ENCODE measurements at regions not wholly inside any gene's neighbourhood (a gene's known extent, or its start where the extent isn't known, plus 50 kb on each side); places are given as distances from the start of the nearest gene placed in this dataset.

- TF ChIP-seq CTCF (tag by site-specific recombination; IDR thresholded peaks at IDR 0.05) (no peak), ZEB2 (tag by site-specific recombination; IDR thresholded peaks at IDR 0.05) (no peak), ZNF24 (tag by site-specific recombination; IDR thresholded peaks at IDR 0.05) (no peak), YY1 (tag by site-specific recombination; IDR thresholded peaks at IDR 0.05) (no peak), MZF1 (tag by site-specific recombination; IDR thresholded peaks at IDR 0.05; ENCODE audit: borderline replicate concordance) (no peak), ZNF211 (tag by site-specific recombination; IDR thresholded peaks at IDR 0.05; ENCODE audit: low read depth) (no peak), ZNF830 (tag by site-specific recombination; IDR thresholded peaks at IDR 0.05; ENCODE audit: low read depth) (no peak)
- TF ChIP-seq, protein P1, sequence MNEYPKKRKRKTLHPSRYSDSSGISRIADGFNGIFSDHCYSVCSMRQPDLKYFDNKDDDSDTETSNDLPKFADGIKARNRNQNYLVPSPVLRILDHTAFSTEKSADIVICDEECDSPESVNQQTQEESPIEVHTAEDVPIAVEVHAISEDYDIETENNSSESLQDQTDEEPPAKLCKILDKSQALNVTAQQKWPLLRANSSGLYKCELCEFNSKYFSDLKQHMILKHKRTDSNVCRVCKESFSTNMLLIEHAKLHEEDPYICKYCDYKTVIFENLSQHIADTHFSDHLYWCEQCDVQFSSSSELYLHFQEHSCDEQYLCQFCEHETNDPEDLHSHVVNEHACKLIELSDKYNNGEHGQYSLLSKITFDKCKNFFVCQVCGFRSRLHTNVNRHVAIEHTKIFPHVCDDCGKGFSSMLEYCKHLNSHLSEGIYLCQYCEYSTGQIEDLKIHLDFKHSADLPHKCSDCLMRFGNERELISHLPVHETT (tag by site-specific recombination; IDR thresholded peaks at IDR 0.05), result no peak
- TF ChIP-seq, protein P2, sequence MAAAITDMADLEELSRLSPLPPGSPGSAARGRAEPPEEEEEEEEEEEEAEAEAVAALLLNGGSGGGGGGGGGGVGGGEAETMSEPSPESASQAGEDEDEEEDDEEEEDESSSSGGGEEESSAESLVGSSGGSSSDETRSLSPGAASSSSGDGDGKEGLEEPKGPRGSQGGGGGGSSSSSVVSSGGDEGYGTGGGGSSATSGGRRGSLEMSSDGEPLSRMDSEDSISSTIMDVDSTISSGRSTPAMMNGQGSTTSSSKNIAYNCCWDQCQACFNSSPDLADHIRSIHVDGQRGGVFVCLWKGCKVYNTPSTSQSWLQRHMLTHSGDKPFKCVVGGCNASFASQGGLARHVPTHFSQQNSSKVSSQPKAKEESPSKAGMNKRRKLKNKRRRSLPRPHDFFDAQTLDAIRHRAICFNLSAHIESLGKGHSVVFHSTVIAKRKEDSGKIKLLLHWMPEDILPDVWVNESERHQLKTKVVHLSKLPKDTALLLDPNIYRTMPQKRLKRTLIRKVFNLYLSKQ (tag by site-specific recombination; IDR thresholded peaks at IDR 0.05; ENCODE audit: borderline replicate concordance), result no peak
Measured at GRCh38 chr6:165755583-165755982, 92.5 kb upstream of the PDE10A start.

All from HEK293 (cell line).